ENCODE measurements at regions not wholly inside any gene's neighbourhood (a gene's known extent, or its start where the extent isn't known, plus 50 kb on each side); places are given as distances from the start of the nearest gene placed in this dataset.

DNA sequence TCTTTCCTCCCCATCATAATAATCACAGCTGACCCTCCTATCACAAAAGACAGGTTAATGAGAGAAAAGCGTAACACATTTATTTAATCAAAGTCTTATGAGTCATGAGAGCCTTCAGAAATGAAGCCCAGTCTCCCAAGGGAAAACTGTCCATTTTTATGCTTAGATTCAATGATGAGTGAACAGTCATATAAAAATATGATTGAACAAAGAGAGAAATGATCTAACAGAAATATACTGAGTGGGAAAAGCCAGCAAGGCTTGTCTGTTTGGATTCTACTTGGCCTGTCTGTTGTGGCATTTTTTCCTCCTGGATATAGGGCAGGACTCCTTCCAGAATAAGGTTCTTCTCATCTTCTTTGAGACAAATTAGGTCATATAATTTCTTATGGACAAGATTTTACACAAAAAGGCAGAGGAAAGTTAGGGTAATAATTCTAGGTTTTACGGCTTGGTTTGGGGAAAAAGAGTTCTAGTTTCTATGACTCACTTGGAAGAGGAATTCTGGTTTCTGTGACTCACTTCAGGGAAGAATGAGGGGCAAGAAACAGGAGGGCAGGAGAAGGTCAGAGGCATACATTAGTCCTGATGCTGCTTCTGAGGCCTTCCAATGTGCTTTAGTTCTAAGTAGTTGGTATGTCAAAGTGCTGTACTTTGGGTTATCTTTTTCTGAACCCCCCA is 534.2 kb downstream of the ZIC1 start:
- no peak for DNase-seq

DNA sequence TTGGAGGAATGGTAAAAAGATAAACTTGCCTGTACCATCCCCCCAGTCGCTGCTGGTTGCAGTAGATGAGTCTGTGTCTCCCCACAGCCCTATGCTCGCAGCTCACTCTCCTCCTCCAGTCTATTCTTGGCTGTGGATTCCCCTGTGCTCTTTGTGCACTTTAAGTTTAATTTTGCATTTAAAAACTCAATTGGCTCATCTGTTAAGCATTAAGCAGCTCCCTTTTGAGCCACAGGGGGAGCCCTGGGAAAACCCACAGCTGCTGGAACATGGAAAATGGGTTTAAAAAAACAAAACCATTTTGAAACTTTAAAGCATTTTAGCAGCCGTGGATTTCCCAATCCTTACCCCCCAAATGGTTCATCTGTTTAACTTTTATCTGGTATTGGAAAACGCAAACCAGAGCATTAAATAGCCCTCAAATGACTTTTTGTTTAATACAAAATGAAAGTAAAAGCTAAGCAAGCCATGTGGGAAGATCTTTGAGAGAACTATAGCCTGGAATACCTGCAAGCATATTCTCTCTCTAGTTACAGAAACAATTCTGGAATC is 536.9 kb downstream of the ZIC1 start:
- DNase-seq = peak; percentile 83

GRCh38 chr3:147956615-147957014 is 547.5 kb downstream of the ZIC1 start:
- DNase-seq = no peak

GRCh38 chr3:147958754-147959153 is 549.6 kb downstream of the ZIC1 start:
- no peak for DNase-seq

GRCh38 chr3:147960786-147961185 is 551.6 kb downstream of the ZIC1 start:
- no peak for DNase-seq

DNA sequence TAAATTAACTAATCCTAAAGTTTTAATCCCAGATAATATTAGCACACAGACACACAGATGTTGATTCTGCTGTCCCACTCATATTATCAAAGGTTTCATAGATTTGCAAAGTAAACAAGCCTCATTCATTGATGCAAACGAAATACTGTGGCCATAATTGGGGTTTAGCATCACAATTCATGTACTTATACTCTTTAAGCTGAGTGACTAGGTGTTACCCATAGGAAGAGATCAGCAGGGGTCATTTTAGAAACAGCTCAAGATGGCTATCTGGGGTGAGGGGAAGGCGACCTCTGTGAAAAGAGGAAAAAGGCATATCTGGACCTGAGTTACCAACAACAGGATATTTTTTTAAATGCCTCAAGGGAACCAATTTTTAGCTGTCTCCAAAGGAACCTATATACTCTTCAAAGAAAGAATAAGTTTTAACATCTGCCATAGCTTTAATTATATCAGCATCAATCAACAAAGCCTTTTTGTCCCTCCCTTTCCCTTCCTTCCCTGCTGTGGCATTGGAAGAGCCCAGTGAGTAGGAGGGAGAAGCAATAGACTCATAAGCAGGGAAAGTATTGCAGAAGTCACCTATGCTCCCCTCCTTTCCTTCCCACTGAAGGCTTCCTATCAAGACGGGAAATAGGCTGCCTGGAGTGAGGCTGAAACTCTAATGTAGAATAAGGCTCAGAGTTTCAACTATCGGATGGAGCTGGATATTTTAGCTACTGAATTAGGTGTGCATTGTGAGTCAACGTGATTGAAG is 553.4 kb downstream of the ZIC1 start:
- DNase-seq = no peak

- DNase-seq = no peak
Measured at GRCh38 chr3:147963711-147964110, 554.5 kb downstream of the ZIC1 start.

DNA sequence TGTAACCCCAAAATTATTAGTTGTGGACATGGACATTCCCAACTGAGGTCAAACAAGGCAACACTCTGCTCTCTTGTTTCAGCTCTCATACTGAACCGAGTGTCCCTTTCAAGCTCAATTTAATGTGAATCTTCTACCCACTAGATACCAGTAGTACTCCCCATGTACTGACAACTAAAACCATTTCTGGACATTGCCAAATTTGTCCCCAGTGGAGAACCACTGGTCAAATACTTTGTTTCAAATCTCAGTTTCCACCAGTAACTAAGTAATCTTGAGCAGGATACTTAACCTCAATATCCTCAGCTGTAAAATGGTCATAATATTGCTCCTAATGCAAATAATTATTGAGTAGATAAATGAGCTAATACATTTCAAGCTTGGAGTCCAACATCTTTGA is 566.0 kb downstream of the ZIC1 start:
- DNase-seq = no peak

DNA sequence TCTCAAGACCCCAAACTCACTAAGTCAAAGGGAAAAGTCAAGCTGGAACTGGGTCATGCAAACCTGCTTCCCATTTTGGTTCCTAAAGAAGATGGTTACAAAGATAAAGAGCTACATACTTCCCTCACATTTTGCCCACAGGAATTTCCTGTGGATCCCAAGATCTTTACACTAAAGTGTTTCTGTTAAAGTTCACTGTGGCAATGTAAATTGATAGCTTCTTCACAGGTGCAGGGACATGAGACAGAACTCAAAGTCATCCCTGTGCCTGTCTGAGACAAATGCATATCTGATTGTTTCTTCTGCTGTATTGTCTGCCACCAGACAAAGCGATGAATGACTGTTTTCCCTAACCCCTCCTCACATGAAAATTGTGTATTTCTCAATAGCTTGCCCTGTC is 567.8 kb downstream of the ZIC1 start:
- no peak for DNase-seq

DNA sequence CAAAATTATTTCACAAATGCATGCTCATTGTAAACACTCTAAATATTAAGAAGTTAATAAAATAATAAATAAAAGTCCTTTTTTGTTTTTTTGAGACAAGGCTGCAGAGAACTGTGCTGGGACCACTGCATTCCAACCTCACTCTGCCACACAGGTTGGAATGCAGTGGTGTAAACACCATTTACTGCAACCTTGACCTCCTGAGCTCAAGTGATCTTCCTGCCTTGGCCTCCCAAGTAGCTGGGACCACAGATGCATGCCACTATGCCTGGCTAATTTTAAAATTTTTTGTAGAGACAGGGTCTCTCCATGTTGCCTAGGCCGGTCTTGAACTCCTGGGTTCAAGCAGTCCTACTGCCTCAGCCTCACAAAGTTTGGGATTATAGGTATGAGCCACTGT is 578.4 kb downstream of the ZIC1 start:
- no peak for DNase-seq

DNA sequence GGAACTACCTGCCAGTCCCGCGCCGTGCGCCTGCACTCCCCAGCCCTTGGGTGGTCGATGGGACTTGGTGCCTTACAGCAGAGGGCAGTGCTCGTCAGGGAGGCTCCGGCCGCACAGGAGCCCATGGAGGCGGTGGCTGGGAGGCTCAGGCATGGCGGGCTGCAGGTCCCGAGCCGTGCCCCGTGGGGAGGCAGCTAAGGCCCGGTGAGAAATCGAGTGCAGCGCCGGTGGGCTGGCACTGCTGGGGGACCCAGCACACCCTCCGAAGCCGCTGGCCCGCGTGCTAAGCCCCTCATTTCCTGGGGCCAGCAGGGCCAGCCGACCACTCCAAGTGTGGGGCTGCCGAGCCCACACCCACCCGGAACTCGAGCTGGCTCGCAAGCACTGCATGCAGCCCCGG is 580.2 kb downstream of the ZIC1 start:
- no peak for DNase-seq

- no peak for DNase-seq
Measured at GRCh38 chr3:148002705-148003205, 593.6 kb downstream of the ZIC1 start.

DNA sequence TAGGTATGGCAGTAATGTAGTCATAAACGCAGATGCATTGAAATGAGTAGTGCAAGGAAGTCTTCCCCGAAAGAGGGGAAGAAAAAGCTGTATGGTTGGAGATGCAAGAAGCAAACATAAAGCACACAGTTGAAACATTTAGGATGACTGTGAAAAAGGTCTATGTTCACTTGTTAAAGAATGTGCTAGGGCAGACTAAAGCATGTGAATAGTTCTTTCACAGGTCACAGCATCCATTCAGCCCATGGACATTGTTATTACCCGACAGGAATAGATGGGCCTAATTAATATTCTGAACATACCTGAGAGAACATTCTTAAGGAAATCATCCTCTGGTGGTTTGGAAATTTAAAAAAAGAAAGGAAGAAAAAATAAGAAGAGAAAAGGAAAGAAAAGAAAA is 595.2 kb downstream of the ZIC1 start:
- no peak for DNase-seq

GRCh38 chr3:148005456-148005855 is 596.3 kb downstream of the ZIC1 start:
- DNase-seq = no peak

- no peak for DNase-seq
Measured at GRCh38 chr3:148006508-148006907, 597.3 kb downstream of the ZIC1 start.

- DNase-seq = no peak
Measured at GRCh38 chr3:148008591-148008990, 599.4 kb downstream of the ZIC1 start.

GRCh38 chr3:148020861-148021260 is 611.7 kb downstream of the ZIC1 start:
- DNase-seq = no peak

- DNase-seq = no peak
Measured at GRCh38 chr3:148021381-148021780, 612.2 kb downstream of the ZIC1 start.

GRCh38 chr3:148023994-148024393 is 614.8 kb downstream of the ZIC1 start:
- no peak for DNase-seq

GRCh38 chr3:148026009-148026588 is 616.9 kb downstream of the ZIC1 start:
- DNase-seq = no peak

GRCh38 chr3:148030975-148031374 is 621.8 kb downstream of the ZIC1 start:
- DNase-seq = no peak

DNA sequence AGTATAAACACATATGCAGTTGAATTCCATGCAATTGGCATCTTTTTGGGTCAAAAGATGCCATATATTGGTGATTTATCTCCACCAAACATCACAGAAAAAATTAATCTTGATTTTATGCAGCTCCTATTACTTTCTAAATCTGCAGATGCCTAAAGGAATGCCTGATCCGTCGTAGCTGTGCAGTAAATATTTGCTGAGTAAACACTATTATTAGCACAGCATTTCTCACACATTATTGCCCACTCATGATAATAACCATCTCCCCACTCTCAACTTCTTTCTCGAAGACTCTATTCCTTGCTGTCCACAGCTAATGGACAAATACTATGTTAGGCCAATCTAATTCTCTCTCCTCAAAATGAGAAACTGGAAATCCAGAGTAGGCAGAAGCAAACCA is 625.2 kb downstream of the ZIC1 start:
- no peak for DNase-seq

DNA sequence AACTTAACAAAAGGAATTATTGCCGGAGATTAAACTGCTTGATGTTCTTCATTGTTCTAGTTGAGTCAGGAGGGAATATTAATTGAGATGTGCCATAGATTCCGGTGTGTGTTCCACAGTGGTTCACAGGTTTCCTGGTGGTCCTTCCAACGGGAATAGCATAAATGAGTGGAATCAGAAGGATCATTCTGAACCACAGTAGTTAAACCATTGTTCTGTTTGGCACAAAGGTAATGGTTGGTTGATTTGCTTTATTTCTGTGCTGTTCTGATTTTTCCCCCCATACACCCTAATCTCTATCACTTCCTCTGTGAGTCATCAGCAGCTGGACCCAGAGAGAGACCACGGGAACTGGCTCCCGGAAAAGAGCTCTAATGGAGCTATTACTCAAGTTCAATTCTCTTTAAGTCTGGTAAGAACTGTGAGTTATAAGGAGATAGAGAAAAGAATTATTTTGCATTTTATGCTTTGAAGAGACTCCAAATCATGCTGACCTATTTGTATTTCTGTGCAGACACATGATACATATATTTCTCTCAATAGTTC is 627.2 kb downstream of the ZIC1 start:
- DNase-seq = no peak
